HG03135 (cell line): ENCODE measurements at regions not wholly inside any gene's neighbourhood (a gene's known extent, or its start where the extent isn't known, plus 50 kb on each side); places are given as distances from the start of the nearest gene placed in this dataset.
"Not testable (repeated sequence)": the region's sequence is repeated elsewhere in the genome, so short reads cannot be mapped to it uniquely, and the experiment has no call there.

Source experiments
- ATAC-seq: cut with Tn5 transposase; IDR thresholded peaks from one replicate; pipeline ENCODE4 v1.9.1; 2021; ENCODE audit warnings: mild to moderate bottlenecking, moderate library complexity; ENCODE audit not compliant: unreplicated experiment

- no peak for ATAC-seq
Measured at GRCh38 chr9:12350775-12351174, 342.4 kb upstream of the TYRP1 start.

DNA sequence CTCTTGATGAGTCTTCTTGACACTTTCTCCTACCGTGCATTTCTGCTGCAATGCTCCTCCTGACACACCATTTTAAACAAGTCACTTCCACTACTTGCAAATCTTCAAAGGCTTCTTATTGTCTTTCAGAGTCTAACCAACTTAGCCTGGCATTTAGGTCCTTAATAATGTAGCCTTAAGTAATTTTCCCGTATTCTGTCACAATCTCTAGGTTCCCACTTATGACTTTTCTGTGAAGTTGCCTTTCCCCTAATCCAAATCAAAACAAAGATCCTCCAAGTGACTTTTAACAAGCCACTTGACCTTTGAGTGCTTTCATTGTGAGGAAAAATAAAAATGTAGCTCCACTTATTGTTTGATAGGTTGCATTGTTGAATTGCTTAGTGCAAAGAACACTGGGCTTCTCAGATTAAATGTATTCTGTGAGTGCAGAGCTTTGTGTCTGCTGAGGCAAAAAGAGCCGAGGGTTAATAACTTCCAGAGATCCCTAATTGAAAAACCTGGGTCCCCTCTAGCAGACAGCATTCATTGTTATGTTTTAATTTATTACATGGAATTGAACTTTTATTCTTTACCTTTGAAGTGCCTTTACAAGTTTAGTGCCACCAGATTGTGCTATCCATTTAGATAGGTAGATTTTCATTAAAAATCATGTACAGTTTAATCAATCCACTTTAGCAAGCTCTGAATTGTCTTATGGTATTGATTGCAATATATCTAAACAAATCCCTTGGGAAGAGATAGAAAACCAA is 341.7 kb upstream of the TYRP1 start:
- ATAC-seq = no peak

- no peak for ATAC-seq
Measured at GRCh38 chr9:12352045-12352315, 341.2 kb upstream of the TYRP1 start.

DNA sequence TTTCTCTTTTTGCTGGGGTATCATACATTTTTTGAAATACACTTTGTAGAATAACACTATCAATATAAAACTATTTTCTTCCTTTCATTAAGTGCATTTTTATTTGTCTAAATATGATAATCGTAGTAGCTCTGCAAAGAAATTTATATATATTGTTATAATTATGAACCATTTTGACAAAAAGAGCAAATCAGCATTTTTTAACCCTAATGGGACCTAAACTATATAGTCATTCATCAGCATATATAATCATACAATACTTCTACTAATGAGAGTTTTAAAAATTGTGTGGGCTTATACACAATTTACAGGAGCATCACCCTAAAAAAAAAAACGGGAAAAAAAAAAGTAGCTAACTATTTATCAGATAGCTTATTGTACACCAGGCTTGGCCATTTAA is 329.7 kb upstream of the TYRP1 start:
- no peak for ATAC-seq

DNA sequence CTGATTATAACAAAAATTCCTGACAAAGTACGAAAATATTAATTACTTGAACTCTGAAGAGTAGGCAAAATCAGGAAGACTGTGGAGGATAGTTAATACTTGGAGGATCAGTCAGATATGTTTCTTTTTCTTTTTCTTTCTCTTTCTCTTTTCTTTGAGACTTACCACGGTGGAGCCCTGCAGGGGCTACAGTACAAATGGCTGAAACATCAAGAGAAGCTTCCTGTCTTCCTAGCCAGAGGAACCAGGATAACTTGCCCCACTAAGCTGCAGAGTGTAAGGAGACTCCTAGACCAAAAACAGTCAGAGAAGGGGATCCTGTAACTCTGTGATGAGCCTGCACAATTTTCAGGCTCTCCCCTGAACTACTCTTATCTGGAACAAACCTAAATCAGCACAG is 324.6 kb upstream of the TYRP1 start:
- ATAC-seq = no peak

GRCh38 chr9:12391839-12392509 is 301.2 kb upstream of the TYRP1 start:
- ATAC-seq = no peak

GRCh38 chr9:12394105-12394504 is 299.1 kb upstream of the TYRP1 start:
- no peak for ATAC-seq

GRCh38 chr9:12403721-12404120 is 289.5 kb upstream of the TYRP1 start:
- ATAC-seq = no peak

GRCh38 chr9:12413986-12414385 is 279.2 kb upstream of the TYRP1 start:
- no peak for ATAC-seq

DNA sequence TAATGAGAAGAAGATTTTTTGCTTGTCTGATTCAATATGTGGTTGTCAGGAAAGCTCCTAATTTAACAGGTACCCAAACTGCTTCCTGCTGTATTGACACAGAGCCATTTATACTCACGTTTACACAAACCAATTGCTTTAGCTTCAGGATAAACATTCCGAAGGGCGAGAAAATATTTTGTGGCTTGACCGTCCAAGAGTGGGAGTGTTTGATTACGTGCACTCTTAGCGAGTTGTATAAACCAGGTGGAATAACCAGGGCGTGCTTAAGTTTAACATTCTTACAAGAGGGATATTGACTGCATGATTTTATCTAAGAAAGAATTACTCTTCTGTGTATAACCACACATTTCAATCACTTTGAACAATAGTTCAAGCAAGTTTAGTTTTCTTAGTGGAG is 278.7 kb upstream of the TYRP1 start:
- ATAC-seq = no peak

- no peak for ATAC-seq
Measured at GRCh38 chr9:12415361-12415760, 277.8 kb upstream of the TYRP1 start.

DNA sequence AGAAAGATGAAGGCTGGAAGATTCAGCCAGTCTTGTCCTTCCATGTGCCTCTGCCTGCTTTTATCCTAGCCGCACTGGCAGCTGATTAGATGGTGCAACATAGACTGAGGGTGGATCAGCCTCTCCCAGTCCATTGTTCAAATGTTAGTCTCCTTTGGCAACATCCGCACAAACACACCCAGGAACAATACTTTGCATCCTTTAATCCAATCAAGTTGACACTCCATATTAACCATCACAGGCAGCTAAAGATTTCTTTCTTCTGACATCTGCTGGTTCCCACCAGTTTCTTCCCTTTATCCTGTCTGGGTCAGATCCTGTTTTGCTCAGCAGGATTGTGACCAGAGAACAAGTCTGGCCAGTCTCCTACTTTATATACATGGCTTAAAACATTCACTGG is 276.5 kb upstream of the TYRP1 start:
- no peak for ATAC-seq

- ATAC-seq = no peak
Measured at GRCh38 chr9:12424243-12424642, 268.9 kb upstream of the TYRP1 start.

DNA sequence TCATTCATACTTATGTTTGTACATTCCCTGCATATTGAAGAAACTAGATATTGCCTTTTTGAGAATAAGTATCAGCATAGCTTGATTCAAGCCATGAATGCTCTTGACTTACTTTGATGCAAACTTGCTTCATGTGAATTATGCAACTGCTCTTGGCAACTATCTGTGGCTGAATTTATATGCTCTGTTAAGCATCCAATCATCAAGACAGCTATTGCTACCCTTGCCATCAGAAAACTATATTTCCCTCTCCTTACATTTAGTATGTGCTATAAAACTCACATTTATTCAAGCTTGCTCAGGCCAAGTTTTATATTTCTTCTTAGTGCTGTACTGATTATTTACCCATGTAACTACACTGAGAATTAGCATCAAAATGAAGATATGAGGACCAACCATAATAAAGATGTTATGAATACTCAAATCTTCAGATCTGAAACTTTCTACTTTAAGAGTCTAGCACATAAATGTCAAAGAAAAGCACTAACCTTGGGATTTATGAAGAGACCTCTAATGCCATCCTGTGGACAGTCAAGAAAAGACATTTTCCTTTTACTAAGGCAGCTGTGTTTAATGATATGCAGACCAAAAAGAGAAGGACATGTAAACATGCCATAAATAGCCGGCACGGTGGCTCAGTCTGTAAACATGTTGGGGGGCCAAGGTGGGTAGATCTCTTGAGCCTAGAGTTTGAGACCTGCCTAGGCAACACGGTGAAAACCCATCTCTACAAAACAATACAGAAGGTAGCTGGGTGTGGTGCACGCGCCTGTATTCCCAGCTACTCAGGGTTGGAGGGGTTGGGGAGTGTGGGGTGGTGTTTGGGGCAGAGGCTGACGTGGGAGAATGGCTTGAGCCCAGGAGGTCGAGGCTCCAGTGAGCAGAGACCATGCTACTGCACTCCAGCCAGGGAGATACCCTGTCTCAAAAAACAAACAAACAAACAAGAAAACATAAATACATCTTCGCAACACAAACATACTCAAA is 267.0 kb upstream of the TYRP1 start:
- ATAC-seq = no peak

- ATAC-seq = no peak
Measured at GRCh38 chr9:12439267-12439666, 253.9 kb upstream of the TYRP1 start.

DNA sequence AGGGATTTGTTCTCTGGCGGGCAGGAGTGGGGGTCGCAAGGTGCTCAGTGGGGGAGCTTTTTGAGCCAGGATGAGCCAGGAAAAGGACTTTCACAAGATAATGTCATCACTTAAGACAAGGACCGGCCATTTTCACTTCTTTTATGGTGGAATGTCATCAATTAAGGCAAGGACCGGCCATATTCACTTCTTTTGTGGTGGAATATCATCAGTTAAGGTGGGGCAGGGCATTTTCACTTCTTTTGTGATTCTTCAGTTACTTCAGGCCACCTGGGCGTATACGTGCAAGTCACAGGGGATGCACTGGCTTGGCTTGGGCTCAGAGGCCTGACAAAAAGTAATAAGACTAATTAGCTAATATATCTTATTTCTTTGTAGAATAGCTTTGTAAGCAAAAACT is 252.1 kb upstream of the TYRP1 start:
- not testable (repeated sequence) for ATAC-seq

GRCh38 chr9:12441506-12441905 is 251.7 kb upstream of the TYRP1 start:
- no peak for ATAC-seq

- ATAC-seq = no peak
Measured at GRCh38 chr9:12448246-12448645, 244.9 kb upstream of the TYRP1 start.

- no peak for ATAC-seq
Measured at GRCh38 chr9:12457237-12457636, 235.9 kb upstream of the TYRP1 start.

DNA sequence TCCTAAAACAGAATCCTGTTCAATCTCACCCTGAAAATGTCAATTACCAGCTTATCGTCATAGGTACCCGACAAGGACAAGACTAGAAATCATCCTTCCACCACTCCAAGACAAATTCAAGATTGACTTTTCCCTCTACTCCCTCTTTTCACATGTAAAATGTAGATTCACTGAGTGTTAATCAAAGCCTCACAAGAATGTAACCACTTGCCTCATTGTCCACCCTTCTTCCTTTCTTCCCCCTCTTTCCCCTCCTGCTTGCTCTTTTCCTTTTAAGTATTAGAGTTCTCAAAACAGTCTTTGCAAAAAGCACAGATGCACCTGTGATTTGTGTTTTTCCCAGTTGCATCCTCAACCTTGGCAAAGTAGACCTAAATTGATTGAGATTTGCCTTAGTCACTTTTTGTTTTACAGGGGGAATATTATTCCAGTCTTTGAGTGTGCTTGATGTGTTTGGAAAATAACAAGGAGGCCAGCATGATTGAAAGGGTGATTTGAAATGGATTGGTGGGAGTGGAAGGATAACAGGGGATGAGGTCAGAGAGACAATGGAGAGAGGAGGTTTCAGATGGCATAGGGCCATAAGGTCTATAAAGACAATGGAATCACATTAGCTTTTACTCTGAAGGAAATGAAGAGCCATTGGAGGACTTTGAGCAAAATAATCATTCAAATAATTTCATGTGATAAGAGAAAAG is 231.3 kb upstream of the TYRP1 start:
- ATAC-seq = no peak

- no peak for ATAC-seq
Measured at GRCh38 chr9:12462861-12463260, 230.3 kb upstream of the TYRP1 start.
